DND-41 (cell line): ENCODE measurements at regions not wholly inside any gene's neighbourhood (a gene's known extent, or its start where the extent isn't known, plus 50 kb on each side); places are given as distances from the start of the nearest gene placed in this dataset.

ENCODE experiments used
- CTCF ChIP-seq: IDR thresholded peaks from 2 replicates; pipeline ENCODE4 v1.5.1; 2012; ENCODE audit warnings: borderline replicate concordance, low read length, moderate library complexity, mild to moderate bottlenecking; ENCODE audit not compliant: poor library complexity, severe bottlenecking; ENCODE audit errors: extremely low read depth
- EZH2 ChIP-seq: IDR thresholded peaks from 3 replicates; pipeline ENCODE4 v1.6.1; 2012; ENCODE audit warnings: borderline replicate concordance, low read depth, mild to moderate bottlenecking, moderate library complexity, low read length, inconsistent platforms; ENCODE audit not compliant: severe bottlenecking

GRCh38 chr6:105740946-105741645, 338.2 kb upstream of the PREP start:
- TF ChIP-seq CTCF (no peak), EZH2 (no peak)
